ENCODE measurements at regions not wholly inside any gene's neighbourhood (a gene's known extent, or its start where the extent isn't known, plus 50 kb on each side); places are given as distances from the start of the nearest gene placed in this dataset.

GRCh38 chr6:54009052-54009654 lies 102.1 kb upstream of the MLIP start:
- DNase-seq (ENCODE audit: low read depth in 3 of 3), result no peak

GRCh38 chr6:54010340-54011276 lies 100.6 kb upstream of the MLIP start:
- DNase-seq (ENCODE audit: low read depth in 3 of 3), result no peak

GRCh38 chr6:54011277-54011648 lies 100.0 kb upstream of the MLIP start:
- DNase-seq (ENCODE audit: low read depth in 3 of 3), result no peak

GRCh38 chr6:54013966-54014365 lies 97.3 kb upstream of the MLIP start:
- no peak for DNase-seq (ENCODE audit: low read depth in 3 of 3)

GRCh38 chr6:54014440-54014839 lies 96.8 kb upstream of the MLIP start:
- no peak for DNase-seq (ENCODE audit: low read depth in 3 of 3)

GRCh38 chr6:54017877-54018276 lies 93.4 kb upstream of the MLIP start:
- DNase-seq (ENCODE audit: low read depth in 3 of 3), result no peak

- DNase-seq (ENCODE audit: low read depth in 3 of 3), result no peak
Measured at GRCh38 chr6:54018722-54019121, 92.5 kb upstream of the MLIP start.

- DNase-seq (ENCODE audit: low read depth in 3 of 3), result no peak
Measured at GRCh38 chr6:54019860-54020259, 91.4 kb upstream of the MLIP start.

- no peak for DNase-seq (ENCODE audit: low read depth in 3 of 3)
Measured at GRCh38 chr6:54020334-54020733, 90.9 kb upstream of the MLIP start.

- DNase-seq (ENCODE audit: low read depth in 3 of 3), result no peak
Measured at GRCh38 chr6:54026652-54027400, 84.4 kb upstream of the MLIP start.

GRCh38 chr6:54028170-54028569 lies 83.1 kb upstream of the MLIP start:
- no peak for DNase-seq (ENCODE audit: low read depth in 3 of 3)

- DNase-seq (ENCODE audit: low read depth in 3 of 3), result no peak
Measured at GRCh38 chr6:54029187-54029586, 82.1 kb upstream of the MLIP start.

GRCh38 chr6:54031169-54031568 lies 80.1 kb upstream of the MLIP start:
- no peak for DNase-seq (ENCODE audit: low read depth in 3 of 3)

GRCh38 chr6:54037277-54037779 lies 73.9 kb upstream of the MLIP start:
- DNase-seq (ENCODE audit: low read depth in 3 of 3), result no peak

- DNase-seq (ENCODE audit: low read depth in 3 of 3), result no peak
Measured at GRCh38 chr6:54040545-54040944, 70.7 kb upstream of the MLIP start.

- DNase-seq (ENCODE audit: low read depth in 3 of 3), result no peak
Measured at GRCh38 chr6:54041239-54041638, 70.0 kb upstream of the MLIP start.

- DNase-seq (ENCODE audit: low read depth in 3 of 3), result no peak
Measured at GRCh38 chr6:54043360-54043759, 67.9 kb upstream of the MLIP start.

GRCh38 chr6:54044059-54044458 lies 67.2 kb upstream of the MLIP start:
- DNase-seq (ENCODE audit: low read depth in 3 of 3), result no peak

- DNase-seq (ENCODE audit: low read depth in 3 of 3), result no peak
Measured at GRCh38 chr6:54048782-54049181, 62.5 kb upstream of the MLIP start.

GRCh38 chr6:54050750-54051149 lies 60.5 kb upstream of the MLIP start:
- no peak for DNase-seq (ENCODE audit: low read depth in 3 of 3)

- DNase-seq (ENCODE audit: low read depth in 3 of 3), result no peak
Measured at GRCh38 chr6:54053881-54054391, 57.3 kb upstream of the MLIP start.

- no peak for DNase-seq (ENCODE audit: low read depth in 3 of 3)
Measured at GRCh38 chr6:54056105-54056504, 55.1 kb upstream of the MLIP start.

Measured in stimulated activated CD4-positive, alpha-beta T cell treated with anti-CD3 and anti-CD28 coated beads, TNF-alpha, amount 100 ng/mL, for 24 hours (primary cell).